Psoas muscle (tissue), 7 donors: ENCODE measurements at regions not wholly inside any gene's neighbourhood (a gene's known extent, or its start where the extent isn't known, plus 50 kb on each side); places are given as distances from the start of the nearest gene placed in this dataset.
A peak's percentile ranks its signal among the peaks of the same experiment; 100 is the strongest.

Source experiments
- ATAC-seq, 4 donors: fragments of 200-7000 bp; cut with Tn5 transposase; one replicate each; pipeline ENCODE4 v1.9.1; 2020; ENCODE audit warnings: moderate library complexity in 3 of 4, mild to moderate bottlenecking in 2 of 4
- DNase-seq, 2 donors: peaks; one replicate each; pipeline ENCODE4 v3.0.0-alpha.2; 2020
- H3K27ac ChIP-seq: fragments of 200-600 bp; one replicate; pipeline ENCODE4 v1.8.0; 2022
- H3K27me3 ChIP-seq, 3 donors: fragments of 200-600 bp in 1 of 3; one replicate each; pipeline versions ENCODE4 v1.6.1 to v1.8.0; 2013 to 2022; ENCODE audit warnings: low read length in 2 of 3, mild to moderate bottlenecking in 2 of 3, moderate library complexity in 1 of 3; ENCODE audit not compliant: insufficient read depth in 3 of 3
- H3K36me3 ChIP-seq, 2 donors: fragments of 200-600 bp in 1 of 2; one replicate each; pipeline versions ENCODE4 v1.6.1 to v1.8.0; 2013 to 2022; ENCODE audit warnings: low read depth in 1 of 2, mild to moderate bottlenecking in 1 of 2, moderate library complexity in 1 of 2; ENCODE audit not compliant: insufficient read depth in 1 of 2
- H3K4me1 ChIP-seq: fragments of 200-600 bp; one replicate; pipeline ENCODE4 v1.8.0; 2022
- H3K4me3 ChIP-seq: fragments of 200-600 bp; one replicate; pipeline ENCODE4 v1.8.0; 2022; ENCODE audit warnings: mild to moderate bottlenecking
- H3K9me3 ChIP-seq: fragments of 200-600 bp; one replicate; pipeline ENCODE4 v1.8.0; 2022
- WGBS, 3 donors: extraction: QIAGEN DNeasy Blood & Tissue Kit; methylation state at CpG; one replicate each; pipeline versions ENCODE4 v1.1.6 to v1.1.7; 2013; 5-methylcytosine and 5-hydroxymethylcytosine counted together
- intact Hi-C, 2 donors: fragments of 100-400 bp; cut with DNase I; formaldehyde crosslinking; loops; one replicate each; pipeline versions ENCODE4 v1.11.0 to v1.14.2; 2022
- TF ChIP-seq, protein P1 (sequence below): fragments of 200-600 bp; IDR thresholded peaks from one replicate; pipeline ENCODE4 v1.8.0; 2022; ENCODE audit warnings: antibody characterized with exemption
- donor health status: healthy with polysubstance abuse.
- donor health status: DM: no; HTN: no; CAD: no; lungs with moderate emphysema.
- donor health status: Bipolar disorder and iron deficiency.
- donor health status: healthy.
- donor health status: DM: yes; HTN: yes; CAD: no.
- donor health status: DM: no; HTN: no; CAD: no.
- donor health status: DM: yes; HTN: yes; CAD: no.

DNA sequence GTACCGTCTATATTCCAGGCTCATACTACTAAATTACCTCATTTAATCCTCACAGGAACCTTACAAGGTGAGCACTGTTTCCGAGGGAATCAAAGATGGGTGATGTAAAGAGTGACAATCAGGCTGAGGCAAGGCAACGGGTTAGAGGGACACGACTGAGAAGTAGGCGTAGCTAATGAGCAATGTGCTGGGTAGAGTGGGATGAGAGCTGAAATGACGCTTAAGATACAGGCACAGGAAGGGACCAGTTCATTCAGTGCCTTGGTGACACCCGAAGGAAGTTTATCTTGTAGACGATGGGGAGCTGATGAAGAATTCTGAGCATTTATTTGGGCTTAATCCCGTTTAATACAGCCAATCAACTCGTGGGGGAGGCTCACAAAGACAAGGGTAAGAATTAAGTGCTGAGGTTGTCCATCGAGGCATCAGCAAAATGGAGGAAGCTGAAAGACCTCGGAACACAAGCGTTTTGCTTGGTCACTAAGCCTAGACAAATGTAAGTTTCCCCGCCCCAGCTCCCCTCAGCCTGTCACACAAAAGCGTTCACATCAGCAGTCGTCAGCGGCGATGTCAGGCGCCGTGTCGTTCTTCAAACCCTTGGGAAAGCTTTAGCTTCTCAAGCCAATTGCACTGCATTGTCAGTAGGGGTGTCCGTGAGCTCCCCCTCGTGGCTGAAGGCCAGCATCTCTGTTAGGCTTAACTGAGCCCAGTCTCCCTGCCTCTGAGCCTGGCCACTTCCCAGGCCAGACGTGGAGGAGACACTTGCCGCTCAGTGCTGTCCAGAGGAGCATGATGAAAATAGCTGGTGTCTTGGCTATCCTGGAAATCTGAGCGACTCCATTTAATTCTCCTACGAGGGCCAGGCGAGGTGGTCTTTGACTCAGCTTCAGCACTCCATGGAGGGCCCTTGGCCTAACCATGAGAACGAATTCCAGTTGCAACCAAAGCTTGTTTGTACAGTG lies 288.5 kb upstream of the G2E3 start:
- peak; percentile 84 to 91 for DNase-seq
- WGBS, 3 donors = 21 to 26% (median 22%) methylated on average over 29 of the region's 29 CpGs
- peaks cover 1 to 3% (median 3%) of the 10 kb centered on the region in 3 donors for H3K27me3 ChIP-seq
- H3K4me1 ChIP-seq = no peaks in the 10 kb centered on the region
- no peaks in the 10 kb centered on the region for H3K9me3 ChIP-seq
- H3K27ac ChIP-seq = no peak overlapping the region
- intact Hi-C loops = loop anchor here in 1 of 2 donors (10.0 kb wide), 1 partner anchor 1516 kb away; no protein-coding TSS in a partner anchor
- H3K36me3 ChIP-seq = no peaks in the 10 kb centered on the region
- ATAC-seq = peak; percentile 67 to 97 (median 94)
- TF ChIP-seq, protein P1, sequence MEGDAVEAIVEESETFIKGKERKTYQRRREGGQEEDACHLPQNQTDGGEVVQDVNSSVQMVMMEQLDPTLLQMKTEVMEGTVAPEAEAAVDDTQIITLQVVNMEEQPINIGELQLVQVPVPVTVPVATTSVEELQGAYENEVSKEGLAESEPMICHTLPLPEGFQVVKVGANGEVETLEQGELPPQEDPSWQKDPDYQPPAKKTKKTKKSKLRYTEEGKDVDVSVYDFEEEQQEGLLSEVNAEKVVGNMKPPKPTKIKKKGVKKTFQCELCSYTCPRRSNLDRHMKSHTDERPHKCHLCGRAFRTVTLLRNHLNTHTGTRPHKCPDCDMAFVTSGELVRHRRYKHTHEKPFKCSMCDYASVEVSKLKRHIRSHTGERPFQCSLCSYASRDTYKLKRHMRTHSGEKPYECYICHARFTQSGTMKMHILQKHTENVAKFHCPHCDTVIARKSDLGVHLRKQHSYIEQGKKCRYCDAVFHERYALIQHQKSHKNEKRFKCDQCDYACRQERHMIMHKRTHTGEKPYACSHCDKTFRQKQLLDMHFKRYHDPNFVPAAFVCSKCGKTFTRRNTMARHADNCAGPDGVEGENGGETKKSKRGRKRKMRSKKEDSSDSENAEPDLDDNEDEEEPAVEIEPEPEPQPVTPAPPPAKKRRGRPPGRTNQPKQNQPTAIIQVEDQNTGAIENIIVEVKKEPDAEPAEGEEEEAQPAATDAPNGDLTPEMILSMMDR = peak; percentile 64
- H3K4me3 ChIP-seq = no peak overlapping the region

DNA sequence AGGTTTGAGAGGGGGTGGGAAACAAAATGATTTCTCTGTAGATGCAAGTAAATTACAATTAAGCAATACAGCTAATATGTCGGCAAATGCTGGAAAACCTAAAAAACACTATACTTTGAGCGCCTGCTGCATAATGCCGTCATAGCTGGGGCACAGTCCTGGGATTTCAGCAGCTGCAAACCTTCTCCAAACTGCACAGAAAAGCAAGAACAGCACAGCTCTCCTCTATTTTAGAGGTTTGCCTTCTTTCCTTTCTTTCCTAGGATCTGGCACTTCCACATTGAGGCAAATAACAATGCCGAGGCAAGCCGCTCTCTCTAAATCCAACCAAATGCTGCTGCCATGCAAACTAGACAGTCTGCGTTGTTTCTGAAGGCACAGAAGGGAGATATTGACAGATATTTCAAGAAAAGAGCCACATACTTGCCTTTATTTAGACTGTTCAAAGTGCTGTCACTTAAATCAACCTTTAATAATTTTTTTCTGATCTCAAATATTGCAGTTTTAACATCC lies 287.1 kb upstream of the G2E3 start:
- Histone ChIP-seq H3K4me1 (no peaks in the 10 kb centered on the region), H3K27ac (no peak overlapping the region), H3K9me3 (no peaks in the 10 kb centered on the region), H3K4me3 (no peak overlapping the region), H3K36me3 (no peaks in the 10 kb centered on the region), H3K27me3 (peaks cover 1 to 3% (median 3%) of the 10 kb centered on the region in 3 donors)
- ATAC-seq = no peak
- TF ChIP-seq, protein P1 = no peak
- 71 to 75% (median 72%) methylated on average over 6 of the region's 6 CpGs for WGBS, 3 donors
- intact Hi-C loops = loop anchor here in 1 of 2 donors (10.0 kb wide), 1 partner anchor 1517 kb away; no protein-coding TSS in a partner anchor
- DNase-seq = no peak

DNA sequence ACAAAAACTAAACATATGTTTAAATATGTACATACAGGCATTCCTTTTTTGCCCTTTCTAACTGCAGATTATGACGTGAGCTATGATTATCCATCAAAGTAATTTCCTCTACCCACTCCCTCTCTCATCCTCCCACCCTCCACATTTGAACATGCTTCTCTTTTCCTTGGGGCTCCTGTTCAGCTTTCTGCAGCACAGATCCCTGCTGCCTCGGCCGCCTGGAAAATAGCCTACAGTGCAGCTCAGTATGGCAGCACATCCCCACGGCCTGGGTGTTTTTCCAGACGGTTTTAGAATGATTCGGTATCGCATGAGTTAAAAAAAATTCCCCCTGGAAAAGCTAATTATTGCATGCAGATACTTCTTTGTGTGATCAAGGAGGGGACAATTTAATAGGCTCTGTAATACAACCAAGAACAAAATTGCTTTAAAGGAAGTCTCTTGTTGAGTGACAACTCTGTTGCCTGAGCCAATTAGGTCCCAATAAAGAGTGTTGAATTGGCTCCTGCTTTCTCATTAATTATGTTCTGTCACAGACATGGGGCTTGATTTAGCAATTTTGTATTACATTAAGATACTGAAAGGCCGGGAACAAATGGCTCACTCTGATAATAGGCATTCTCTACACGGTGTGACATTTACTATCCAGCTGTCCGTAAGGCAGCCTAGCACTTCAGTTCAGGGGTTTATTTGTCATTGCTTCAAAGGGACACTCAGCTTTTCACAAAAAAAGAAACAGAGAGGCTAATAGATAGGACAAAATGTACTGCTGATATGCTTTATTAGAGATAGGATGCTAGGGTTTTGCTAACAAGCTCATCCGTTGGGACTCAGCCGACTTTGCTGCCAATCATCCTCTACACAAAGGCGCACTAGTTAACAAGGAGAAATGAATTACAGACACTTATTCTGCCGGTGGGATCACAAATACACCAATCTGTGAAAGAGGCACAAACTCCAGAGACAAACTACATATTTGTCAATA lies 285.8 kb upstream of the G2E3 start:
- WGBS, 3 donors = 43 to 58% (median 47%) methylated on average over 14 of the region's 14 CpGs
- Histone ChIP-seq H3K36me3 (no peaks in the 10 kb centered on the region), H3K9me3 (no peaks in the 10 kb centered on the region), H3K4me3 (no peak overlapping the region), H3K27ac (no peak overlapping the region), H3K27me3 (peaks cover 1 to 3% (median 3%) of the 10 kb centered on the region in 3 donors), H3K4me1 (no peaks in the 10 kb centered on the region)
- TF ChIP-seq, protein P1 = no peak
- ATAC-seq (no peak), DNase-seq (no peak)
- intact Hi-C loops = loop anchor here in 1 of 2 donors (10.0 kb wide), 1 partner anchor 1518 kb away; no protein-coding TSS in a partner anchor

DNA sequence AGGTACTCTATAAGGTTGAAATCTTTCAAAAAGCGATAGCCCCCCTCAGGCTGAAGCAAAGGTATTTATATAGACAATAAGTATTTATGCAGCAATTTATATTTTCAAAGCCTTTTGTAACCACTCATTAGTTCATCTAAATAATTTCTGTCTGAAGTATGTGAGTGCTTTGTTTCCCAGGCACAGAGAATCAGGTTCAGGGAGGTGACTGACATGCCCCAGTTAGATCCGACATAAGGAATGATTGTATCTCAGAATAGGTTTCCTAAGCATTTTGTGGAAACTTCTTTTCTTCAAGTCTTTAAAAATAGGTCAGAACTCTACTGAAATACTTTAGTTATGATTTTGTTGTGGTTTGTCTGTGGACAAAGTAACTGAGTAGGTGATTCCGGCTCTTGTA lies 283.4 kb upstream of the G2E3 start:
- Histone ChIP-seq H3K4me3 (no peak overlapping the region), H3K27ac (no peak overlapping the region), H3K4me1 (no peaks in the 10 kb centered on the region), H3K36me3 (no peaks in the 10 kb centered on the region), H3K9me3 (peaks cover under 1% of the 10 kb centered on the region), H3K27me3 (peaks cover 1 to 3% (median 3%) of the 10 kb centered on the region in 3 donors)
- intact Hi-C loops = loop anchor here in 1 of 2 donors (10.0 kb wide), 1 partner anchor 1521 kb away; no protein-coding TSS in a partner anchor
- TF ChIP-seq, protein P1 = no peak
- 94 to 96% (median 96%) methylated on average over 3 of the region's 3 CpGs for WGBS, 3 donors
- DNase-seq (no peak), ATAC-seq (no peak)
